Gastrocnemius medialis (tissue), 4 donors: ENCODE measurements at regions not wholly inside any gene's neighbourhood (a gene's known extent, or its start where the extent isn't known, plus 50 kb on each side); places are given as distances from the start of the nearest gene placed in this dataset.

Experiments
- POLR2A ChIP-seq, 2 donors: fragments of 450-650 bp; IDR thresholded peaks; one replicate each; pipeline ENCODE4 v1.6.1; 2017; ENCODE audit warnings: antibody characterized with exemption in 2 of 2, mild to moderate bottlenecking in 2 of 2, moderate library complexity in 2 of 2
- TF ChIP-seq, protein P1 (sequence below), 5 experiments: fragments of 450-650 bp in 3 of 5; fragments of 200-600 bp in 2 of 5; sonication (generic) in 2 of 5; IDR thresholded peaks in 4 of 5; conservative IDR thresholded peaks in 1 of 5; 1 replicate in 4 of 5; 2 replicates in 1 of 5; pipeline ENCODE4 v1.5.1; 2016 to 2019; ENCODE audit warnings: antibody characterized with exemption in 5 of 5, mild to moderate bottlenecking in 3 of 5, moderate library complexity in 3 of 5

DNA sequence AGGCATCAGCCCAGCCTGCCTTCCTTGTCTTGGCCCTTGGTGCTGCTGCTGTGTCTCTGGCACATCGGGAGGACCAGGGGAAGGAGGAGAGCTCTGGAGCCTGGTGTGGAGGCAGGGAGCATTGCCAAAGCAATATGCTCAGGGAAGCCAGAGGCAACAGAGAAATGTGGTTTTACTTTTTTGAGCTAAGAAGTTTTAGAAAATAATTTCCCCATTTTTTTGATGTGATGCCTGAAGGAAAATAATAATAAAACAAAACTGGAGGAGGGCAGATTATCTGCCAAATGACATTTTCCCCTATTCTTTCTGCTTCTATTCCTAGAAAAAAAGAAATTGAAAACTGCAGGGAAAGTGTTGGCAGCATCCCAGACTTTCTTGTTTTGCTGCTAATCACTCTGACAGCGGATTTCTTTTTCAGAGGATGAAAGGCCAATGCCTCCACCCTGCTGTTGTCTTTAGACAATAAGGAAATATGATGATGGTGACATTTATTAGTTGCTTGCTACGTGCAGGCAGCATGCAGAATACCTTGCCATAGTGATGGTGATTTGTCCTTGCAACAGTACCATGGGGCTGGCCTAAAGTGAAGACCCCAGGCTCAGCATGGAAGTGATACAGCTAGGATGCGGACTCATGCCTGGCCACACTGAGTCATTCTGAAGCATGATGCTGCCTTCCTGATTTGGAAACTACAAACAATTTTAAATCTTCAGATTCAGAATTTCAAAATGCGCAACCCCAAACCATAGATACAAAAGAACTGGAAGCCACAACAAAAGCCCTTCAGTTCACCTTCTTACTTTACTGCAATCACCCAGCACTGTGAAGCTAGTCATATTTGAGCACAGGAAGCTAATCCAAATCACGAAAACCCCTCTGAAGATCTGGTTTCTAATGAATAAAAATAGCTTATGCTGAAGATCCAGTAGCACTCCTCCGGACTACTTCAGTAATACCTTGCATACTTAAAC is 260.2 kb upstream of the TMEM72 start:
- TF ChIP-seq, protein P1, sequence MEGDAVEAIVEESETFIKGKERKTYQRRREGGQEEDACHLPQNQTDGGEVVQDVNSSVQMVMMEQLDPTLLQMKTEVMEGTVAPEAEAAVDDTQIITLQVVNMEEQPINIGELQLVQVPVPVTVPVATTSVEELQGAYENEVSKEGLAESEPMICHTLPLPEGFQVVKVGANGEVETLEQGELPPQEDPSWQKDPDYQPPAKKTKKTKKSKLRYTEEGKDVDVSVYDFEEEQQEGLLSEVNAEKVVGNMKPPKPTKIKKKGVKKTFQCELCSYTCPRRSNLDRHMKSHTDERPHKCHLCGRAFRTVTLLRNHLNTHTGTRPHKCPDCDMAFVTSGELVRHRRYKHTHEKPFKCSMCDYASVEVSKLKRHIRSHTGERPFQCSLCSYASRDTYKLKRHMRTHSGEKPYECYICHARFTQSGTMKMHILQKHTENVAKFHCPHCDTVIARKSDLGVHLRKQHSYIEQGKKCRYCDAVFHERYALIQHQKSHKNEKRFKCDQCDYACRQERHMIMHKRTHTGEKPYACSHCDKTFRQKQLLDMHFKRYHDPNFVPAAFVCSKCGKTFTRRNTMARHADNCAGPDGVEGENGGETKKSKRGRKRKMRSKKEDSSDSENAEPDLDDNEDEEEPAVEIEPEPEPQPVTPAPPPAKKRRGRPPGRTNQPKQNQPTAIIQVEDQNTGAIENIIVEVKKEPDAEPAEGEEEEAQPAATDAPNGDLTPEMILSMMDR (IDR thresholded peaks at IDR 0.05 in 4 of 5, conservative IDR thresholded peaks at IDR 0.05 in 1 of 5): no peak
- no peak for TF ChIP-seq POLR2A (IDR thresholded peaks at IDR 0.05)
